GM12892 (cell line): ENCODE measurements at regions not wholly inside any gene's neighbourhood (a gene's known extent, or its start where the extent isn't known, plus 50 kb on each side); places are given as distances from the start of the nearest gene placed in this dataset.

Experiments
- DNase-seq: peaks from one replicate; pipeline ENCODE4 v3.0.0; 2011; ENCODE audit not compliant: insufficient read length
- FAIRE-seq: peaks from 2 replicates; lab custom pipeline; 2011; peaks lifted over from hg19 to GRCh38; lab: Jason Lieb, UNC
- POLR2A ChIP-seq: IDR thresholded peaks from 2 replicates; pipeline ENCODE4 v1.6.1; 2011; ENCODE audit warnings: low read depth, low read length, control low read depth
- POLR2AphosphoS5 ChIP-seq: IDR thresholded peaks from 2 replicates; pipeline ENCODE4 v1.6.1; 2011; ENCODE audit warnings: low read depth, low read length, control low read depth
- TAF1 ChIP-seq: IDR thresholded peaks from 2 replicates; pipeline ENCODE4 v1.6.1; 2011; ENCODE audit warnings: low read depth, mild to moderate bottlenecking, control low read depth, low read length, borderline replicate concordance

GRCh38 chr13:107712145-107712860 lies 503.0 kb downstream of the LIG4 start:
- TF ChIP-seq POLR2A (no peak), TAF1 (no peak)
- DNase-seq: no peak
- FAIRE-seq: no peak

- DNase-seq (no peak), FAIRE-seq (no peak)
- TF ChIP-seq POLR2AphosphoS5 (no peak), POLR2A (no peak), TAF1 (no peak)
Observed at GRCh38 chr13:107690181-107690580, 525.2 kb downstream of the LIG4 start.

GRCh38 chr13:107685876-107686275 lies 529.5 kb downstream of the LIG4 start:
- FAIRE-seq: no peak
- TF ChIP-seq POLR2AphosphoS5 (no peak), TAF1 (no peak), POLR2A (no peak)
- DNase-seq: no peak

GRCh38 chr13:107681600-107681999 lies 533.7 kb downstream of the LIG4 start:
- no peak for DNase-seq
- FAIRE-seq: no peak
- TF ChIP-seq POLR2A (no peak), TAF1 (no peak), POLR2AphosphoS5 (no peak)

GRCh38 chr13:107680115-107680514 lies 535.2 kb downstream of the LIG4 start:
- no peak for TF ChIP-seq TAF1
- TF ChIP-seq POLR2A: no peak
- no peak for TF ChIP-seq POLR2AphosphoS5
- FAIRE-seq (no peak), DNase-seq (no peak)

GRCh38 chr13:107678075-107678689 lies 537.2 kb downstream of the LIG4 start:
- DNase-seq (no peak), FAIRE-seq (no peak)
- TF ChIP-seq TAF1 (no peak), POLR2AphosphoS5 (no peak), POLR2A (no peak)

GRCh38 chr13:107675847-107676550 lies 539.3 kb downstream of the LIG4 start:
- TF ChIP-seq TAF1 (no peak), POLR2AphosphoS5 (no peak), POLR2A (no peak)
- FAIRE-seq: no peak

GRCh38 chr13:107669391-107669993 lies 545.8 kb downstream of the LIG4 start:
- no peak for DNase-seq
- FAIRE-seq: no peak

More at GRCh38 chr13:107675847-107676550, 539.3 kb downstream of the LIG4 start:
- DNase-seq: no peak

GRCh38 chr13:107665926-107666458 lies 549.3 kb downstream of the LIG4 start:
- DNase-seq: no peak
- FAIRE-seq: no peak
- no peak for TF ChIP-seq POLR2AphosphoS5
- TF ChIP-seq POLR2A: no peak
- no peak for TF ChIP-seq TAF1

More at GRCh38 chr13:107669391-107669993, 545.8 kb downstream of the LIG4 start:
- no peak for TF ChIP-seq POLR2AphosphoS5
- no peak for TF ChIP-seq TAF1
- TF ChIP-seq POLR2A: no peak

- no peak for DNase-seq
- no peak for FAIRE-seq
- no peak for TF ChIP-seq POLR2A
- TF ChIP-seq TAF1: no peak
- TF ChIP-seq POLR2AphosphoS5: no peak
Observed at GRCh38 chr13:107650081-107650701, 565.1 kb downstream of the LIG4 start.
